ENCODE measurements at regions not wholly inside any gene's neighbourhood (a gene's known extent, or its start where the extent isn't known, plus 50 kb on each side); places are given as distances from the start of the nearest gene placed in this dataset.

GRCh38 chr18:34444622-34445021 is 219.9 kb upstream of the NOL4 start:
- no peaks in the 10 kb centered on the region for H3K36me3 ChIP-seq
- H3K9me3 ChIP-seq: no peaks in the 10 kb centered on the region
- no peak overlapping the region for H3K27ac ChIP-seq
- H3K4me3 ChIP-seq: no peak overlapping the region
- no peaks in the 10 kb centered on the region for H3K27me3 ChIP-seq (ENCODE audit: low read depth)
- TF ChIP-seq CTCF (IDR thresholded peaks at IDR 0.05): no peak
- intact Hi-C loops (cut with DNase I): no loop called here
- DNase-seq (no peak), ATAC-seq (no peak)
- H3K4me1 ChIP-seq: no peaks in the 10 kb centered on the region

- no peaks in the 10 kb centered on the region for H3K9me3 ChIP-seq
- intact Hi-C loops (cut with DNase I): no loop called here
- H3K27ac ChIP-seq: no peak overlapping the region
- no peak for ATAC-seq
- H3K36me3 ChIP-seq: no peaks in the 10 kb centered on the region
- no peak for TF ChIP-seq CTCF (IDR thresholded peaks at IDR 0.05)
- DNase-seq: no peak
- H3K27me3 ChIP-seq (ENCODE audit: low read depth): no peaks in the 10 kb centered on the region
- no peak overlapping the region for H3K4me3 ChIP-seq
- H3K4me1 ChIP-seq: no peaks in the 10 kb centered on the region
These were observed 223.9 kb upstream of the NOL4 start for GRCh38 chr18:34448662-34449061.

GRCh38 chr18:34457761-34458160 is 233.0 kb upstream of the NOL4 start:
- no peak overlapping the region for H3K4me3 ChIP-seq
- TF ChIP-seq CTCF (IDR thresholded peaks at IDR 0.05): no peak
- DNase-seq: no peak
- ATAC-seq: no peak
- H3K4me1 ChIP-seq: no peaks in the 10 kb centered on the region
- no peaks in the 10 kb centered on the region for H3K27me3 ChIP-seq (ENCODE audit: low read depth)
- intact Hi-C loops (cut with DNase I): no loop called here
- H3K36me3 ChIP-seq: no peaks in the 10 kb centered on the region
- no peak overlapping the region for H3K27ac ChIP-seq
- no peaks in the 10 kb centered on the region for H3K9me3 ChIP-seq

GRCh38 chr18:34458410-34458977 is 233.8 kb upstream of the NOL4 start:
- intact Hi-C loops (cut with DNase I): no loop called here

GRCh38 chr18:34461266-34461665 is 236.6 kb upstream of the NOL4 start:
- Histone ChIP-seq H3K4me3 (no peak overlapping the region), H3K27ac (no peak overlapping the region), H3K4me1 (no peaks in the 10 kb centered on the region), H3K9me3 (no peaks in the 10 kb centered on the region), H3K36me3 (no peaks in the 10 kb centered on the region), H3K27me3 (ENCODE audit: low read depth) (no peaks in the 10 kb centered on the region)
- no peak for ATAC-seq
- intact Hi-C loops (cut with DNase I): no loop called here
- no peak for TF ChIP-seq CTCF (IDR thresholded peaks at IDR 0.05)
- DNase-seq: no peak

More at GRCh38 chr18:34458410-34458977, 233.8 kb upstream of the NOL4 start:
- H3K4me3 ChIP-seq: no peak overlapping the region
- no peaks in the 10 kb centered on the region for H3K36me3 ChIP-seq
- H3K27ac ChIP-seq: no peak overlapping the region
- DNase-seq (no peak), ATAC-seq (no peak)
- TF ChIP-seq CTCF (IDR thresholded peaks at IDR 0.05): no peak
- no peaks in the 10 kb centered on the region for H3K27me3 ChIP-seq (ENCODE audit: low read depth)
- H3K4me1 ChIP-seq: no peaks in the 10 kb centered on the region
- no peaks in the 10 kb centered on the region for H3K9me3 ChIP-seq

GRCh38 chr18:34467058-34467457 is 242.3 kb upstream of the NOL4 start:
- no peak for TF ChIP-seq CTCF (IDR thresholded peaks at IDR 0.05)
- intact Hi-C loops (cut with DNase I): no loop called here

More at GRCh38 chr18:34467058-34467457, 242.3 kb upstream of the NOL4 start:
- no peak overlapping the region for H3K4me3 ChIP-seq
- no peaks in the 10 kb centered on the region for H3K27me3 ChIP-seq (ENCODE audit: low read depth)
- DNase-seq (no peak), ATAC-seq (no peak)
- no peak overlapping the region for H3K27ac ChIP-seq
- no peaks in the 10 kb centered on the region for H3K4me1 ChIP-seq
- no peaks in the 10 kb centered on the region for H3K9me3 ChIP-seq
- no peaks in the 10 kb centered on the region for H3K36me3 ChIP-seq
